Activated CD4-positive, alpha-beta T cell treated with anti-CD3 and anti-CD28 coated beads for 4 hours (primary cell): ENCODE measurements at regions not wholly inside any gene's neighbourhood (a gene's known extent, or its start where the extent isn't known, plus 50 kb on each side); places are given as distances from the start of the nearest gene placed in this dataset.

Experiments
- DNase-seq, 2 donors: peaks; one replicate each; pipeline ENCODE4 v3.0.0-alpha.2; 2020

DNA sequence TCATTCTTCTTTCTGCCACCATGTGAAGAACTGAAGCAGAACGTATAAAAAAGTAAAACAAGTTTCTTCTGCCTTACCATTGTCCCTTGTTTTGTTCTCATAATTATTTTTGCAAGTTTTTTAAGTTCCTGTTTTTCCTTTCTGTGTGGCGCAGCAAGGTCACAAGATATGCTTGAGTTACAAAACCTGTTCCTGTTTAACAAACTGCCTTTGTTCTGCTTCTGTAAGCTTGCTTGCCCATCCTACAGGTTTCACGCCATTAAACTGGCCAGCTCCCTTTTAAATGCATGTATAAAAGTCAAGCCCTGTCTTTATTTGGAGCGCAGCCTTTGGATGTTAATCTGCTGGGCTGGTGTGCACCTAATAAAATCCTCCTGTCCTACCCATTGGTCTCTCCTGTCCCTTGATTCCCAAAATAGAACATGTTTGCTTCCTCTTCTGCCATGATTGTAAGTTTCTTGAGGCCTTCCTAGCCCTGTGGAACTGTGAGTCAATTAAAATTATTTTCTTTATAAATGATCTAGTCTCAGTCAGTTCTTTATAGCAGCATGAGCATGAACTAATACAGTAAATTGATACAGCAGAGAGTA lies 1115.4 kb downstream of the SLITRK1 start:
- DNase-seq, result no peak

DNA sequence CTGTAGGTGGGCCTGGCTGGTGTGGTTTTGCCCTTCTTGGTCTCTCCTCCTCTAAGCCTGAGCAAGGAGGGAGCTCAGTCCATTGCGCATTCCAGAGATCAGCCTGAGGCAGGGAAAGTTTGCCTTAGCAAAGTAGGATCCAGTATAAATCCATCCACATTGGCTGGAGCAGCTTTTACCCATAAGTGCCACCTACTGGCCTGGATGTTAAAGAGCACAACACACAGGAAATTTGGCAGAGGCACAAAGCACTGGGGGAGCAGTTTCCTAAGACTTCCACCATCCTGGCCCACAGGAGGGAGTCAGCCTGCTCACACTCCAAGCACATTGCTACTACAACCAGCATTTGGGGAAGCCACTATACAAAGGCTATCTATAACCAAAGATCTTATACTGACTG lies 1124.2 kb downstream of the SLITRK1 start:
- DNase-seq, result no peak

DNA sequence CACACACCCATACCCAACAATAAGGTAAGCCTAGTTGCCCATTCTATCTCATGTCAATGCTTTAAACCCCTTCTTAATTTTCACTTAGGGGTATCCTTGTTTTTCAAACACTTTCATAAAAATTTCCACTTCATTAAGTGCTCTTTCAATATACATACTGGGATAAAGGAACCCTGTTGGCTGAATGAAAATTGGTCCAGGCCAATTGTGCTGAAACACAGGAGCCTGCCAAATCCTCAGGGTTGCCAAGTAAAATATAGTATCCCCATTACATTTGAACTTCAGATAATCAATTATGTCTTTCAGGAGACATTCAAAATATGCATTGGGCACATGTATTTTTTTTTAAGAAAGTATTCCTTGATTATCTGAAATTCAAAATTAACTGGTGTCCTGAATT lies 1131.1 kb downstream of the SLITRK1 start:
- DNase-seq, result no peak

DNA sequence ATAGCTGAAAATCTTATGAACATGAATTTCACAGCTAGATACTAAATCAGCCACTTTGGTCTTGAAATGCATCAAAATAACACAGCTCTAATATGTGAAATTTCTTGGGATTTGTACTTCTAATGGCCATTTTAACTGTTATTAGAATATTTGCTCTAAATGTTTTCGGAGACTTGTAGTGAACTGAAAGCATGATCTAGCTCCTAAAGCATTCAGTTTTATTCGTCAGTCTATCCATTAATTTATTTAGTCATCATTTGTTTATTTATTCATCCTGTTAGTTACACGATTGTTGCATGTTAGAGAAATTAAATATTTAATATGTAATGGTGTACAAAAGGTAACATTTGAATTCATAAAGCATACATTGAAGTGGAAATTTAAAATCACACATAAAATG lies 1132.7 kb downstream of the SLITRK1 start:
- no peak for DNase-seq

DNA sequence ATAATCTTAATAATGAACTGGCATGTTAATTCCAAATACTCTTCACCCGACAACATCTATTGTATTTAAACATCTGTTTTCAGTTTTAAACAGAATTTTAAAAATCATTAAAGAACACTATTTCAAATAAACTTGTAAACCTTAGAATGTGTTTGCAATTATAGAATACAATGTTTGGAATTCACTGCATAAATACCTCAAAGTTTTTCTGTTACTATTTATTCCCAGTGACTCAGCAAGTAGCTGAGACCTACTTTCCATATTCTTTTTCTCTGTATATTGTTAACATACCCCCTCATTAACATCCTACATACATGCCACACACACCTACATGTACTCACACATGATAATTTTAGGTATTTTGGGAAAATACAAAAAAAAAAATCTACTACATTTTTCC lies 1134.3 kb downstream of the SLITRK1 start:
- no peak for DNase-seq

DNA sequence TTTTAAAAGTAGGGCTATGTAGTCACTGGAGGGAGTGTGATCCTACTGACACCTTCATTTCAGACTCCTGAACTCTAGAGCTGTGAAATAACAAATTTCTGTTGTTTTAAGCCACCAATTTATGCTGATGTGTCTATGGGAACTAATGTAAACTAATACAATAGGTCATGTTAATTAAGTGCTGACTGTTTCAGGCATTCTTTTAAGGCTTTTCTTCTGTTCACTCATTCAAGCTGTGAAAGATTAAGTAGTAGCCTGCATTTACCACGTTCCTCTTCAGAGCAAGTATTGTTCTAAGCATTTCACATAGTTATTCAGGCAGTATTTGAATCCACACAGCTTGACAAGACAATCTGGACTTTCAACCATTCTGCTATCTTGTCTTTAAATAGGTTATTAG lies 1135.0 kb downstream of the SLITRK1 start:
- DNase-seq, result no peak

DNA sequence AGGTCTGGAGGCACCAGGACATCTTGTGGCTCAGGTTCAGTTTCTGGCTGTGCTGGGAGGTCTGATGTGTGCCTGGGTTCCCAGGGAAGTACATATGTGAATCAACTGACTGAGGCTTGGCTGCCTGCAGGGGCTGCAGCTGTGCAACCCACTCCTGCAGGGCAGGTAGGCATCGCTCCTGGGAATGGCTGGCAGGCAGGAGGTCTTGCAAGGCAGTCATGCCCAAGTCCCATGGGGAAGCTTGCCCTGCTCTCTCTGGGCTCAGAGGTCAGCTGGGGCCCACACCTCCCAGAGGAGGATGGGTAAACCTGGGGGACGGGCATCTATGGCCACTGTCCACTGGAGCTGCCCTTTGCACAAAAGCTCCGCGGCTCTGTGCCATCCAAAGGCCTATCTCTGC lies 1141.8 kb downstream of the SLITRK1 start:
- no peak for DNase-seq

DNA sequence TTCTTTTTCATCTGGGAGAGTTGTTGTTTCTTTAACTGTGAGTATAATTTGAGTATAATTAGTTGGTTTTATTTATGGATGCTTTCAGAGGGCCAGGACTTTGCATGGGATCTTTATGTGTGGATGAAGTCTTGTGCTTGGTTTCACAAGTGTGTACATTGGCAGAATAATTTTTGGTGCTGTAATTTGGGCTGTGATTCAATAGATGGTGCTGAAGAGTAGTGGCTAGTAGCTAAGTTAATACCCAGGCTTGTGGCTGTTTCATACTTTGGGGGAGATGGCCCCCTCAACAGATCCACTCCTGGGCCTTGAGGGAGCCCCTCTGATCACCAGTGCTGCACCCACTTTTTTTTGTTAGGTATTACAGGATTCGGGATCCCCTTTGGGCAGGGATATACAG lies 1142.4 kb downstream of the SLITRK1 start:
- no peak for DNase-seq

DNA sequence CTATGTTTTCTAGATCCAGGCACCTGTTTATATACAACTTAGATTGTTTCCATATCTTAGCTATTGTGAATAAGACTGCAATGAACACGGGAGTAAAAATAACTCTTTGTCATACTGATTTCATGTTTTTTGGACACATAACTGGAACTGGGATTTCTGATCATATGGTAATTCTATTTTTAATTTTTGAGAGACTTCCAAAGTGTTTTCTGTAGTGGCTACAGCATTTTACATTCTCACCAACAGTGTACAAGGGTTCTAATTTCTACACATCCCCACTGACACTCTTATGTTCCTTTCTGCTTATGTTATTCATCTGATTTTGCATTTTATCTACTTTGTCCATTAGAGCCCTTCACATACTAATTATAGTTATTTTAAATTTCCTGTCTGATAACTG lies 1152.9 kb downstream of the SLITRK1 start:
- no peak for DNase-seq

DNA sequence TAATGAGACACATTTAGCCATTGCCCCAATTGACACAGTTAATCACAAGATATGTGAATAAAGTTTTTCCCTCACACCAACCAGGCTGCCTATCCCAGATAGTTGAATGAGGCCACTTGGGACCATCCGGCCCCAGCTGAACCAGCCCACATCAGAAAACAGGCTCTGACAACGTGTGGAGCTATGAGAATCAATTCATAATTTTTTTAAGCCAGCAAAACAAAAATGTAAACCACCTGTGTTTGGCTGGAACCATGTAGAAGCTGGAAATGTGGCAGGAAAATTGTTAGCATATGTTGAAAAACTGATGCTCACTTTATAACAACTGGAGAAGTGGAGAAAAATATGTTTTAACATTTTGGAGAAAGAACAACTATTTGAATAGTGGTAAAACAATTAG lies 1161.3 kb downstream of the SLITRK1 start:
- no peak for DNase-seq

DNA sequence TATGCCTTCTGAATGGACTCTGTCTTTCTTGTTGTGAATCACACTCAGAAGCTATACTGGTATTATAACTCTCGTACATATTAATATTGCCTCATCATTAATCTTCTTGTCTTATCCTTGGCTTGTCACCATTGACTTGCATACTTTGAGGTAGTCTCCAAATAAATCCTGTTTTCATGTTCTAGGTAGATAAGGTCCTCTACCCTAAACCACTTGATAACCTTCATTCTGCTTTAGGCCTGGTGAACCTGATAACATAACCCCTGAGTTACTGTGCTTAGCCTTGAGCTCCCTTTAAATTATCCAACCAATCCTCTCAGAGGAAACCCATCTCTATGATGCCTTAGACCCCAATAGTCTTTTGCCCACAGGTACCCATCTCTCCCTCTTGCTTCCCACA lies 1162.3 kb downstream of the SLITRK1 start:
- DNase-seq, result no peak

DNA sequence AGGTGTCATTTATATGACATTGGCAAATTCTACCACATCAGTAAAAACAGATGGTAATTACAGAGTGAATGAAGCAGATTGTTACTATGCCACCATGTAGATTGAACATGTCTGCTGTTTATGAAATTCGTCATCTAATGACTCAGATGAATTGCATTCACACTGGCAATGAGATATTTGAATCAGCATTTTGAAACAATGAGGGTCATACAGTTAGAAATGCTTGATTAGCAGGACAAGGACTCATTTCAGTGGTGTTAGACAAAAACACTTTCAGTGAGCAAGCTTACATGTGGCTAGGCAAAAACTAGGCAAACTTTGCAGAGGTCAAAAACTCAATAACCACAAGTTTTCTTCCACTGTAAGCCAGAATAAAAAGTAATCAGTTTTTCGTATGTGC lies 1165.0 kb downstream of the SLITRK1 start:
- no peak for DNase-seq

DNA sequence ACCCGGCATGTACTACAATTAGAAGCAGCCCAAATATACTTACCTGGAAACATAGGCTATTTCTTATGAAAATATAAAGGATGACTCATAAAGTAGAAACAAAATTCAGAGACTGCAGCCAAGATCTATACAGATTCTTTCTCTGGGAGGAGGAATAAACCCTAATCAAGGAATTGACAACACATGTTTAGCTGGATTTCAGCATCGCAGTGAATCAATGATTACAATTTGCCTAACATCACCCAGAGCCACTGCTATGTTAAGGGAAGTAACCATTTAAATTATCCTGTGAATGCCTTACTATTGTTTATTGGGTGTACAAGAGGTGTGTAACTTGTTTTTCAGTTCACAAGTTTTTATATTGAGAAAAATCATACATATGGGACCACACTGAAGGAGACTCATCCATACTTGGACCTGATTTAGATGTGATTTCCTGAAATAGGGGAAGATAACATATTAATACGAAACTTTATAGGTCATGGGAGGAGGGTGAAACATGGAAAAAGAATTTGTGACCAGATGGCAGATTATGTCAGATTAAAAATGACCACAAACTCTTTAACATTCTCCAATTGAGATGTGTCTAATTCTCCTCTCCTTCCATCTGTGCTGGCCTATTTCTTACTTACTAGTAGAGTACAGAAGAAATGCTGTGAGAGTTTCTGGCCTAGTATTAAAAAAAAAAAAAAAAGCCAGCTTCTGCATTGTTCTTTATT lies 1168.4 kb downstream of the SLITRK1 start:
- DNase-seq, result no peak

DNA sequence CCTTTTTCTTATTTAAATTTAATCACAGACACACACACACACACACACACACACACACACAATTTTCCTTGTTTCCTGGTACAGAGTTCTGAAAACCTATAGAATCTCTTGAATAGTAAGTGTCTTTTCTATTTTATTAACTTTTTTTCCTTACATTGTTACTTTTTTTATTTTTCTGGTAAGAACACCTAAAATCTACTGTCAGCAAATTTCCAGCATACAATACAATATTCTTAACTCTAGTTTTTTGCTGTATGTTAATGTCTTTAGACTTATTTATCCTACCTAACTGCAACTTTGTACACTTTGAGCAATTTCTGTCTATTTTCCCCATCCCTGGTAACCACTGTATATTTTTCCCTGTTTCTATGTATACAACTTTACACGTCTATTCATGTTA lies 1179.8 kb downstream of the SLITRK1 start:
- no peak for DNase-seq

DNA sequence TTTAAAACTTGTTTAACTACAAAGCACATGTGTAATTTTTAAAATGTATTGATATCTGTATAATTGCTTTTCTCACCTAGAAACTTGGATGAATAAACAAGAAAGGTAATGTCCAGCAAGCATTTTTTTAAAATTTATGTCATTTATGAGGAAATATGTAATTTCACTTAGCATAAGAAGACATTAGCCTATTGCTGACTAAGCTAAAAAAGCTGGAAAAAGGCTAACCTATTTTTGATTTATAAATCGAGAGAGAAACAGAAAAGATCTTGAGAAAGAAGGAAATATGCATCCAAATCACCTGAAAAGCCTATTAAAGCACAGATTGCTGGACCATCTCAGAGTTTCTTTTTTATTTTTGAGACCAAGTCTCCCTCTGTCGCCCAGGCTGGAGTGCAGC lies 1181.3 kb downstream of the SLITRK1 start:
- no peak for DNase-seq

DNA sequence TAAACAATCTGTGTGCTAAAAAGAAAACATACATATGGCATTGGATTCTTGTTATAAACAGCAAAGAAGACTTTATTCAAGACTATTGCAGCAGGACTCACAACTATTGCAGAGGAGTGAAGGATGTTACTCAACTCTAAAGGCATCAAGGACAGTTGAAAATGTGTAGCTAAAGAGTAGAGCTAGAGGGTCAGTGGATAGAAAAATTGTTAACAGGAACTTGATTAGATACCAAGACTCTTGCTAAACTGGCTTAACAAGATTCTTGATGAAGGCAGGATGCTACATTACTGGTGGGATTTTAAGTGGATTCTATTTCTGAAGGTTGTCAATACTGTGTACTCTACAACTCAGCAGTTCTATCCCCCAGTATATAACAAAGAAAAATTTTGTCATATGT lies 1183.3 kb downstream of the SLITRK1 start:
- DNase-seq, result no peak

DNA sequence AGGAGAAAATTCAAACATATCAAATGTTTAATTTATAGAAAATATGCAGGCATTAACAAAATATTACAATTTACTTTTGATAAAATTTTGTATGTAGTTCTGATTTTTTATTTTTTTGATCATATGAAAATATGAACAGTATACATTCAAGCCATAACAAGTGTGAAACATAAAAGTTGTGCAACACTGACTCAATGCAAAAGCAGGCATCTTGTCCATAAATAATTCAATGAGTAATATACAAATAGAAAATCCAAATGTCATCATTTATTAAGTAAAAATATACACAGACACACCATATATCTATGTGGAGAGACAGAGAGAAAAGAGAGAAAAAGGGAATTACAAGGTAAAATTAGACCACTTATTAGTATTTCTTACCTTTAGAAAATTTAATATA lies 1183.9 kb downstream of the SLITRK1 start:
- no peak for DNase-seq

DNA sequence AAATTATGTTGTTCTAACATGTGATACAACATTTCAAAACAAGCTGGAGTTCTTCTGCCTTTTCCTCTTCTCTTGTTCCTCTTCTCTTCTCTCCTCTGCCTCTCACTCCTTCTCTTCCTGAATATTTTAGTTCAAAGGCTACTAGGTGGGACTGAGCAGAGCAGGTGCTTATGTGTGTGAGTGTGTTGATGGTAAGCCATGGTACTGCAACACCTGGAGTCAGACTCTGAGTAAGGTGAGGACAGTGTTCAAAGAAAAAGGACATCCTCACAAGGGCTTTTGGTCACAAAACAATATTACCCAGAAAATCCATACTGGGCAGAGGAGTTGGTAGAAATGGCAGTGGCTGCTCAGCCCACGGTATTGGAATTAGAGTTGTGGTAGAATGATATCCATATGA lies 1188.7 kb downstream of the SLITRK1 start:
- DNase-seq, result no peak

DNA sequence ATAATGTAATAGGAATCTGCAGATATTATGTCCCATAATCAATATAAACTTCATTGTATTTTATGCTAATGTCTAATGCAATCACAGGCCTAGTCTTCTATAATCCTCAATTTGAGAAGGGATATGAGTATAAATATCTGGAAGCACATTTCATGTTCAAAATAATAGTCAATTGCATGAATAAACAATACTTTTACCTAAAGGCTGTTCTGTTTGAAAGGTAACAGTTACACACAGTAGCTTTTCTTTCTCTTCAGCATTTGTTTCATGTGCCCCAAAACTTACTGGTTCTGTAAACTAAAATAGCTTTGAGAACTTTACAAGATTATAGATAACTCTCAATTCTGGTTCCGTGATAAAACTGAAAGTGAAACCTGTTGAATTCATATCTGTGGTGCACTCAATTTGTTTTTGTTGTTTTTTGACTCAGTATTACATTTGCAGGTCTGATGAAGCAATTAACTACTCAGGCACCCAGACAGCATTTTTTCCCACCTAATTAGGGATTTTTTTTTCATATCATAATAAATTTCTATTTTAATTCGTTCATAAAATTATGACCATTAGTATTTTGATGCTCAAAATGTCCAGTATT lies 1193.8 kb downstream of the SLITRK1 start:
- no peak for DNase-seq

DNA sequence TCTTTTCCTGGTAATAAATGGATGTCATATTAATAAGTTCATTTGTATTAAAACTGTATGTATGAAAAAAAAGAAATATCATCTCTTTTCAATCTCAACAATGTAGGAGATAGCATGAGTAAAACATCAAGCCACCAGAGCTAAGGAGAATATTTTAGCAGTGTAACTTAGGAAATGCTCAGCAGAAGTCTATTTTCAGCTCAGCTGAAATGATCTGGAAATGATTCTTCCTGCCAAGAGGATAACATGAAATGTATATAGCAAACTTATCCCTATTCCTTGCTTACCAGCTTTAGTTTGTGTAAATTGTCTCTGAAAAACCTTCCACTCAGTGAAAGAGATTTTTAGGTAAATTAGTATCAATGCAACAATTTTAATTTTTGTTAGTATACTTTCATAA lies 1194.4 kb downstream of the SLITRK1 start:
- DNase-seq, result no peak

DNA sequence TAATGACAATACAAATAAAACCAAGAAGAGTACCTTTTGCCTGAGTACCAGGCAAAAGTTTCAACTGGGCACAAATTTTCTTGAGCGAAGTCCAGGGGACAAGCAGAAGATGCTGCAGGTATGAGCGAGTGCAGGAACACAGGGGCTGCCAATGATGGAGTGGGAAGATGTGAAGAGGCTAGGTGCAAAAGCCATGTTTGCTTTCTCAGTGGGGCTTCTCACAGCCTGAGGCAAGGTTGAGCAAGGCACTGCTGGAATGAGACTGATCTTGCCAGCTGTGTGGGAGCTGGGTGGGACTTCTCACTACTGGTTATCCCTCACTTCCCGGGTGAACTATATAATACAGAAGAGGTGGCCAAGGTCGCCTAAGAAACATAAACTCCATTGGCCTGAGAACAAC lies 1200.7 kb downstream of the SLITRK1 start:
- no peak for DNase-seq

DNA sequence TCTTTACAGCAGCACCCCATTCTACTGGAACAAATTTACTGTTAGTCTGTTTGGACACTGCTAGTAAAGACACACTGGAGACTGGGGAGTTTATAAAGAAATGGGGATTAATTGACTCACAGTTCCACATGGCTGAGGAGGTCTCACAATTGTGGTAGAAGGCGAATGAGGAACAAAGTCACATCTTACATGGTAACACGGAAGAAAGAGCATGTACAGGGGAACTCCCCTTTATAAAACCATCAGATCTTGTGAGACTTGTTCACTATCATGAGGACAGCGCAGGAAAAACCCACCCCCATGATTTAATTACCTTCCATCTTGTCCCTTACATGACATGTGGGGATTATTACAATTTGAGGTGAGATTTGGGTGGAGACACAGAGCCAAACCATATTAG lies 1204.2 kb downstream of the SLITRK1 start:
- DNase-seq, result no peak

DNA sequence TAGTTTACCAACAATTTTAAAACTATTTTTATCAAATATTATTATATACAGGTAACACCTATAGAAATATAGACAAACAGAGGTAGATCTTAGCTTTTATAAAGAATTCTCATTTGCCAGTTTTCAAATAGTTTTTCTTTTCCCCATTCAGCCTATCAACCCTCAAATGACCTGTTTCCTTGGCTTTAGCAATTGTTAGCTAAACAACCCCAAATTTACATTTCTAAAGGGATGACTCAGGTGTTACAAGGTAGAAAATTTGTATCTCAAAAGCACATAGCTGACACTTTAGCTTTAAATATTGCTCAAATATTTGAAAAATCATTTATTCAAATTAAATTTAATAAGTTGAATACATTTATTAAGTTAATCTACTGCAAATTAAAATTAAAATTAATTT lies 1207.2 kb downstream of the SLITRK1 start:
- DNase-seq, result no peak

DNA sequence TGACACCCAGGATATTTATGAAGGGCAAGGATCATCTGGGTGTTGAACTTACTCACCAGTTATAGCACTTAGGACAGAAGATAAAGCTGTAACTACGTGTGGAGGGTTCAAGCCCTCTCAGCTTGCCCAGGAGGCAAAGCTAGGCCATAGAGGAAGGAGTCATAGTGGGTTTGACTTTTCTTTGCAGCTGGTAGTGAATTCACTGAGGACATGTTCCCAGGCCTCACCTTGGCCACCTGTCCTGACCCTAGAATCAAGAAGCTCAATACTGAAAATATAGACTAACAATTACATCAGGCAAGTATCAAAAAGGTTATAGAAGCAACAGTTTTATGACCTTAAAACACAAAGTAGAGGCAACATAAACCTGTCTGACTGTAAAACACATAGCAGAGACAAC lies 1207.7 kb downstream of the SLITRK1 start:
- no peak for DNase-seq

DNA sequence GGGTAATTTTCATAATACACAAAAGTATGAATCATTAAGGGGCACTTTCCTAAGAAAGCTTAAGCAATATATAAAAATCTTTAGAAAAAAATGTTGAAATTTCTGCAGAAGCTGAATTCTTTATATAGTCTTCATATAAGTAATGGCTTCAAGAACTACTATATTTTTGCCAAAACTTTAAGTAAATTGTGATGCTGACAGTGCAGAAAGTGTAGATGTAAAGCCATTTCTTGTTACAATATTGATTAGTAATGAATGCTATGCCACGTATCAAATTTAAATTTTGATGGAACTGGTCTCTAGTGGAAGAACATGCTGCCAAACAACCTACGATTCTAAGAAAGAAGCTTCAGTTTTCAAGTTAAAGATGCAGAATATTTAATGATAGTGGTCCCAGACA lies 1210.0 kb downstream of the SLITRK1 start:
- no peak for DNase-seq
